GM03348 (cell line): ENCODE measurements at regions not wholly inside any gene's neighbourhood (a gene's known extent, or its start where the extent isn't known, plus 50 kb on each side); places are given as distances from the start of the nearest gene placed in this dataset.

Experiments
- DNase-seq: peaks from one replicate; pipeline ENCODE4 v3.0.0; 2012; ENCODE audit warnings: low spot score

DNA sequence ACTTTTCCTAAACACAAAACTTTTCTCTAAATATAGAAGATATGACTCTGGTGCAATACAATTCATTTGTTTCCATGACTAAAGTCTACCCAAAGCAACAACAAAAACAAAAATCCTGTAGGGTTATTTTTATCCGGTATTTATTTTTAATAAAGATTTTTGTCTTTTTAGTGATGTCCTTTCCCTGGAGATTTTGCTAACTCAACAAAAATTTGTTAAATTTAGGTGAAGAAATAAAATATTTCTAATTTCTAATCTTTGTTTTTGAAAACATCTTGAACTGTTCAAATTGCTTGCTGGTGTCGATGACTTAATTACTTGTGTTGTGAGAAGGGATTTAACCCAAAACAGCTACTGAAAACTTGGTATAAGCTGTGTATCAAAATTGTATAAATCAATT lies 741.8 kb downstream of the HDGFL1 start:
- no peak for DNase-seq

DNA sequence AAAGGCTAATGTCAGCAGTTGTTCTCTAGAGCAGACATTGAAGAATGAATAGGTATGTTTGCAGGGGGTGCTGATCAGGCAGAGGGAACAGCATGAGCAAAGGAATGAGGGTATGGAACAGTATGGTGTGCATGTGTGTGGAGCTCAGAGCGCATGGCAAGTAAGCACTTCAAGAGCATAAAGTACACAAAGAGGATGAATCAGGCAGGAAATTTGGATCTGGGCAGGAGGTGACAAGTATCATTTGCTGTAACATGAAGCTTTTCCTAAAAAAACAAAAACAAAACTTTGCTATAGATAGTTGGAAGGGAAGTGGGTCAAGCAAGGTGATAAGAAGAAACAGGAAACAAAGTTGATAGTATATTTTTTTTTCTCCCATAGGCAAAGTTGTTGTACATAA lies 746.8 kb downstream of the HDGFL1 start:
- DNase-seq: no peak

DNA sequence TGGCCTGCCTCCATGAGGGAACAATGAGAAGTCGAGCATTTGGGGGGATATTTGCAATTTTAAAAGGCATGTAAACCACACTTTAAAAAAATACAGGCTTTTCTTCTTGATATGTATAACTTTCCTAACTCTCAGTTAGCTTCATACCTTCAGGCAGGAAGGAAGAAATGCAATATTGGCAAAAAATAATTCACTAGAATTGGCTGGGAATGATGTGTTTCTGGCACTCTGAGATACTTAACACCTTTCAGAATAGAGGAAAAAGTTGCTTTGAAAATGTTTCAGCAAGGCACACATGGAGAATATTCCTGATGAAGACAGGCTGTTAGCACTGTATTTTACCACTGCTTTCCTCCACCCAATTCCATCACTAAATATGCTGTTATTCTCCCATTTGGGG lies 747.6 kb downstream of the HDGFL1 start:
- no peak for DNase-seq

DNA sequence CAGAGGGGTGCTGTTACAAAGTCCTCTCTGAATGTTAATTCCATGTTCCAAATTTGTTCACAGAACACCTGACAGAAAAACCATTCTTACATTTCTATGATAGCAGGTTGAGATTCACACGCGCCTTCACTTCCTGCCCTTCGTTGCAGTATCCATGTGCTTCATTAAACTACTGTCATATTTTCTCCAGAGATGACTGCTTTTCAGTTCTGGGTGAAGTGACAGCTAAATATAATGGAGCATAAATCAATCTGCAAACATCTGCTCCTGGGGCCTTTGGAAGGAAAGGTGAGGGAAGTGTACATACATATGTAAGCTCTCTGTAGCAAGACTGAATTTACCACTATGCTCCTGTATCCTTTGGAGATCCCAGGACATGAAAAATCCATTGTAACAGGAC lies 750.2 kb downstream of the HDGFL1 start:
- no peak for DNase-seq

GRCh38 chr6:23320471-23321015 lies 751.2 kb downstream of the HDGFL1 start:
- DNase-seq: no peak

DNA sequence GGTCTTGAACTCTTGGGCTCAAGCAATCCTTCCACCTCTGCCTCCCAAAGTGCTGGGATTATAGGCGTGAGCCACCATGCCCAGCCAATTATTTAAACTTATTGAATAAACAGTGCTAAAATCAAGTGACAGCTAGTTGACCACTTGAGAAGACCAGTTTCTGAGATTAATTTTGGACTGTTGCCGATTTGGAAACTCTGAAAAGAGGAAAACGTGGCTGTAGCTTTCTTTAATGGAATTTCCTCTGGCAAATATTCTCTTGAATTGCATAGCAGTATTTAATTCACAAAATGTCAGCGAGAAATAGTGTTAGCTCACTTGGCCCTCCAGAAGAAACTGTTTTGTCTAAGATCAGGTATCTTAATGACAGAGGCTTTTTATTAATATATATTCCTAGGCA lies 754.5 kb downstream of the HDGFL1 start:
- DNase-seq: no peak

- no peak for DNase-seq
These were observed 755.7 kb downstream of the HDGFL1 start for GRCh38 chr6:23325065-23325464.

DNA sequence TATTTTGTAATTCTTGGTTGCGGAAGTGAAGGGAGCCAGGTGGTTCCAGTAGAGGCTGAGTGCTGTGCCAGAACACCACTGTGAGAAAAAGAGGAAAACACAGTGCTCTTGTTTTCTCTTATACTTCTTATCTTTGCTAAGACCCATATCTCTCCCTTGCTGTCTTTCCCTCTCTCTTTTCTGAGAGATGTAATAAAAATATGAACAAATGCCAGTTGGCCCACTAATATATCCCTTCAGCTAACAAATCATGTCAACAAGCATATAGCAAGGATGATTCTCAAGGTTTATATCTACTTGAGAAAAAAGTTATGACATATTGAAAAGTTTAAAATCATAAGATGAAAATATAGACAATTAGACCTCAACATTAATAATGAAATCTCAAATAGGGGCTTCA lies 758.3 kb downstream of the HDGFL1 start:
- DNase-seq: no peak

DNA sequence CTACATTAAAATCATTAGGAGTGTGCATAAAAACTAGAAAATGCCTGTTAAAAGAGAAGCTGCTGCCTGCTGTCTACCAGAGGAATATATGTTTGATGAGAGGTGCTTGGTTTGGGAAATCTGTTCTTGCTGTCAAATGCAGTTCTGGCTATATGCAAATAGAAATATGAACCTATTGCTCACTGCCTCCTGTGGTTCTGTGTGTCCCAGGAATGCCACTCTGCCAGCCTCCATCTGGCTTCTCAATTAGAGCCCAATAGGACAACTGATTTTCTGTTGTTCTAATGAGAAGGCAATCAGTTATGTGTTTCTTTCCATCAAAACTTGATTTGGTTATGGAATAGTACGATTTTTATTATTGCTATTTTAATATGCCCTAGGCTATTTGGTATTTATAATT lies 759.7 kb downstream of the HDGFL1 start:
- no peak for DNase-seq

DNA sequence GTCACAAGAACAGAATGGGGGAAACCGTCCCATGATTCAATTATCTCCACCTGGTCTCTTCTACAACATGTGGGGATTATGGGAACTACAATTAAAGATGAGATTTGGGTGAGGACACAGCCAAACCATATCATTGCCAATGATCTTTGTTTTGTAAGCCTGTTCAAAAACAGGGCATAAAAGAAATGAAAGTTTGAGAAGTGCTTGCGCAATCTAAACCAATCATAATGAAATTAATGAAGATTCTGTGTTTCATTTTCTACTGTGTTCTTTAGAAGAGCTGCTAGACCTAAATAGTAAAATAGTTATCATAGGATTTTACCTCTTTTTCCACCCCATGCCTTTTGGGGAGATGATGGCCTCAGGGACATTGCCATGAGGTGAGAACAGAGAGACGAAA lies 761.3 kb downstream of the HDGFL1 start:
- DNase-seq: no peak

- DNase-seq: no peak
These were observed 765.0 kb downstream of the HDGFL1 start for GRCh38 chr6:23334360-23334759.

- no peak for DNase-seq
These were observed 766.5 kb downstream of the HDGFL1 start for GRCh38 chr6:23335894-23336293.

DNA sequence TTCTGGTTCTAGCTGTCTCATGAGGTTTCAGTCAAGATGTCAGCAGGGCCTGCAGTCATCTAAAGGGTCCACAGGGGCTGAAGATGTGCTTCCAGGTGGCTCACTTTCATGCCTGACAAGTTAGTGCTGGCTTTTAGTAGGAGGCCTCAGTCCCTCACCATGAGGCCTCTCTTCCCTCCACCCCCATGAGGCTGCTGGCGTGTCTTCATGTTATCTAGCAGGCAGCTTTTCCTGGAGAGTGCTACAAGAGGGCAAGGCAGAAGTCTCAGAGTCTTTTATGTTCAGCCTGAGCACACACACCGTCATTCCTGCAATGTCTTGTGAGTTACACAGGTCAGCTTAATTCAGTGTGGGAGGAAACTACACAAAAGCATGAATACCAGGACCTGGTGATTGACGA lies 769.9 kb downstream of the HDGFL1 start:
- DNase-seq: no peak

DNA sequence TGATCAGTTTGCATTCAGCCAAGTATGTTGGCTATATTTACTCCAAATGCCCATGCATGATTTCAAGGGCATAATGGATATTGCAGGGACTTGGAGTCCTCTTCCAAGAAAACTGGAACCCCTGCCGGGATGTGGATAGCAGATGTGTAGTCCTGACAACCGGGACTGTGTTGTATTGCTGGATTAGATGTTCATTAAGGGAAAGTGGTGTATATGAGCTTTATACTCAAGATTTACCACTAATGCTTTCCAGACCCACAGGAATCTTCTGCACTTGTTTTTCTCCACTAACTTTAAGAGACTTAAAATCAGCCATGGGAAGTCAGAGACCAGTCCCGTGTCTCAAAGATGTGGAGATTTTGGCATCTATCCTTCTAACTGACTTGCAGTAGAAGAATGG lies 770.9 kb downstream of the HDGFL1 start:
- DNase-seq: no peak

DNA sequence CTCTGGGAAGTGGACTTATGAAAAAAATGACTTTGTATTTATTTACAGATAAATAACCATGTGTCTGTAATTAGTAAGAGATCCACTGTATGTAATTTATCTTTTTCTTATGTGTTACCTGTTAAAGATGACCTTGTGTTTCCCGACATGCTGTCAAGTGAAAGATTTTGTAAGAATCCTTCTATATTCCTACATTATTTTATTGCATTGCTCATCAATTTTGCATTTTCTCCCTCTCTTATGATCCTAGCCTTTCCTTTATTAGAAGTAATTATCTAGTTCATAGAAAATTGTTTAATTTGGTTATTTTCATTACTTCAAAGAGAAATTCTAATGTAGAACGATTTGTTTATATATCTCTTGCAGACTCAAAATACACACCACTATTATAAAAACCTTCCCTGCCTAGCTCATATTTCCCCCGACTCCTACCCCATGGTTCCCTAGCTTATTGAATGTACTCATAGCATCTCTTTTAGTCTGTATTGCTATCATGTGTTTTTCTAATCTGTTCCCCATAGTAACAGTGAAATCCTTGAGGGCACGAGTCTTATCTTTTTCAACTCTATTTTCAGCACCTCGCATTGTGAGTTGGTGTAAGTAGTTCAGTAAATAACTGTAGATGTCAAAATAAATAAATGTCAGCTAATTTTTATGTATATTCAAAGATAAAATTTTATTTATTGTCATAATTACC lies 774.4 kb downstream of the HDGFL1 start:
- DNase-seq: no peak

GRCh38 chr6:23348185-23348584 lies 777.8 kb upstream of the NRSN1 start:
- no peak for DNase-seq

DNA sequence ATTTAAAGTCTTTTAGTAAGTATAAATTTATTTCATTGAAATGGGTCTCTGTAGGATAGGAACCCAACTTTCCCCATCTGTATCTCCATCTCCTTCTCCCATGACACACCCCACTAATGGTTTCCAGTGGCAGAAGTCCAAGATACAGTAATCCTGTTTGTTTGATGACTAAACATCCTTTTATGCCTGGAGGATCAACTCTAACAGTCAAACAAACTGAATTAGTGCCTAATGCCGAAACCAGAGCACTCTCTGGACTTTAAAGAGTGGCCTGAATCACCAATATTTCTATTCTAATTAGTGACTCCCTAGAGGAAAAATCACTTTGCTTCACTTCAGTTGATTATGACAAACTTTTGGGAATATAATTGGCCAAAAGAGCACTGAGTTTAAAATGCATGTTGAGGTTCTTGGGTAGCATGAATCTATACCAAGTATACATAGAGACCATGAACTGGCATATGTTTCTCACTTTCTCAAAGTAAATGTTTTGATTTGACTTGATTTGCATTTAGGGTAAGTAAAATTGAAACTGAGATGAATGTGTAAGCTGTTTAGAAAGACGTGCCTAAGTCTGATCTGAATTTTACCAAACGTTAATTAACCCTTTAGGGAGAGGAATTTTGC lies 776.4 kb upstream of the NRSN1 start:
- peak; percentile 18 for DNase-seq

- no peak for DNase-seq
These were observed 775.1 kb upstream of the NRSN1 start for GRCh38 chr6:23350752-23351453.

- no peak for DNase-seq
These were observed 772.0 kb upstream of the NRSN1 start for GRCh38 chr6:23354004-23354403.

GRCh38 chr6:23357185-23357766 lies 768.7 kb upstream of the NRSN1 start:
- DNase-seq: no peak

GRCh38 chr6:23365732-23366131 lies 760.3 kb upstream of the NRSN1 start:
- no peak for DNase-seq

DNA sequence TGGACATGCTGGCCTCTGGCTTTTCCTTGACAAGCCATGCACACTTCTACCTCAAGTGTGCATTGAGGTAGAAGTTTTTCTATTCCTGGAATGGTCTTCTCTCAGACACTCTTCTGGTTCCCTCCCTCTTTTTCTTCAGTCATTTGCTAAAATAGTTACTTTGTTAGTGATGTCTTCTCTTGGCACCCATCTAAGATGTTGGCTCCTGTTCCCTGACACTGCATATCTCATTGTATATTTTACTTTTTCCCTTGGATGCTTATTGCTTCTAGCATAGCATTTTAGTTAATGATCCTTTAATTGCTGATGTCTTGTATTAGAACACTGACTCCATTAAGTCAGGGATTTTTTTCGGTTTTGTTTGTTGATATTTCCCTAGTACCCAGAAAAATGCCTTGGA lies 758.7 kb upstream of the NRSN1 start:
- DNase-seq: no peak

DNA sequence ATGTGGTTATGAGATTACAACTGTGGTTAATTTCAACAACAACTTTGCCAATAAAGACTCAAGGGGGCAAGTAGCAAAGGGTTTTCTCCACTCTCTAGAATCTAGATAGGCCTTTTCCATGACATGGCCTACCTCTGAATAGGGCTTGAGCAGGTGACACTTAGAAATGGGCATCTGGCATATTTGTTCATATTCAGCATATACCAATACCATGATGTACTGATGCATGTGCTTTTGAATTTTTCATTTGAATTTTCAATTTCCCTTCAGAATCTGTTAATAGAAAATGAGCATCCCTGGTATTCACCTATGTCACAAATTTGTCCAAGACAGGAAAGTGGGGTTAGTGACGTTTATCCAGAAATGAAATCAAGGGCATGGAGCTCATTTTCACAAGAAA lies 757.5 kb upstream of the NRSN1 start:
- DNase-seq: no peak
